ENCODE measurements at regions not wholly inside any gene's neighbourhood (a gene's known extent, or its start where the extent isn't known, plus 50 kb on each side); places are given as distances from the start of the nearest gene placed in this dataset.
"Not testable (repeated sequence)": the region's sequence is repeated elsewhere in the genome, so short reads cannot be mapped to it uniquely, and the experiment has no call there.

GRCh38 chr18:54662986-54663385, 71.9 kb downstream of the DYNAP start:
- Mint-ChIP-seq H3K27me3 (no peaks in the 10 kb centered on the region), H3K4me1 (ENCODE audit: low read depth) (no peaks in the 10 kb centered on the region), H3K36me3 (ENCODE audit: low read depth) (no peaks in the 10 kb centered on the region), H3K9me3 (peaks cover 10% of the 10 kb centered on the region), H3K27ac (no peak overlapping the region), H3K4me3 (no peak overlapping the region)
- intact Hi-C loops (cut with micrococcal nuclease) = no loop called here

GRCh38 chr18:54669701-54670100, 78.7 kb downstream of the DYNAP start:
- intact Hi-C loops (cut with micrococcal nuclease) = loop anchor here (5.0 kb wide), 1 partner anchor 1102 kb away; no protein-coding TSS in a partner anchor
- H3K9me3 Mint-ChIP-seq; H3K27ac Mint-ChIP-seq; H3K27me3 Mint-ChIP-seq; H3K4me3 Mint-ChIP-seq; H3K36me3 Mint-ChIP-seq (ENCODE audit: low read depth); H3K4me1 Mint-ChIP-seq (ENCODE audit: low read depth): not testable (repeated sequence)

DNA sequence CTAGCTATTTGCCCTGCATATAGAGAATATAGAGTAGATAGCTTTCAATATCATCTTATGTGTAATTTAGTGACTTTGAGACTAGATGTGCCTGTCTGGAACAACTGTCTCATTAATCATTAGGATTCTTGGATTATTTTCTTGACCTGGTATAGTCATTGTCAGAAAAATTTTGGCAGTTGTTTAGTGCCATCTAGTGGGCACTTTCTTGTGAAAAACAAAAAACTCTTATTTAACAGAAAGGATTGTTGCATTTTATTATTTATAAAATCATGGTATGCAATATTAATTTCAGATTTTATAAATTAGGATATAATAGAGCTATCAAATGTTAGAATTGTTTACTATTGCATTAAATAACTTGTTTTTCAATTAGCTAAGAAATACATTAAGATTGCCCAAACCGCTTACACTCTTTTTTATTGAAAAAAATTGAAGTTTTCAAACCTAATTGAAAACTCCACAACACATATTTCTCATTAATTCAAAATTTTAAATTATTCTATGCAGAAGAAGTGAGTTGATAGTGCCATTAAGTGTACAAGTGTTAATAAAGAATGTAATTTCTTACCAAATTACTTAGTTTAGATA, 80.3 kb downstream of the DYNAP start:
- Mint-ChIP-seq H3K4me3 (no peak overlapping the region), H3K9me3 (no peaks in the 10 kb centered on the region), H3K27me3 (no peaks in the 10 kb centered on the region), H3K27ac (no peak overlapping the region), H3K4me1 (ENCODE audit: low read depth) (no peaks in the 10 kb centered on the region), H3K36me3 (ENCODE audit: low read depth) (no peaks in the 10 kb centered on the region)
- intact Hi-C loops (cut with micrococcal nuclease) = loop anchor here (1.0 to 5.0 kb wide), 2 partner anchors 279 to 1104 kb away; no protein-coding TSS in a partner anchor

- Mint-ChIP-seq H3K9me3 (no peaks in the 10 kb centered on the region), H3K27me3 (no peaks in the 10 kb centered on the region), H3K4me3 (no peak overlapping the region), H3K36me3 (ENCODE audit: low read depth) (no peaks in the 10 kb centered on the region), H3K27ac (no peak overlapping the region), H3K4me1 (ENCODE audit: low read depth) (no peaks in the 10 kb centered on the region)
- intact Hi-C loops (cut with micrococcal nuclease) = loop anchor here (5.0 kb wide), 1 partner anchor 1105 kb away; no protein-coding TSS in a partner anchor
Observed at GRCh38 chr18:54672109-54672508, 81.1 kb downstream of the DYNAP start.

DNA sequence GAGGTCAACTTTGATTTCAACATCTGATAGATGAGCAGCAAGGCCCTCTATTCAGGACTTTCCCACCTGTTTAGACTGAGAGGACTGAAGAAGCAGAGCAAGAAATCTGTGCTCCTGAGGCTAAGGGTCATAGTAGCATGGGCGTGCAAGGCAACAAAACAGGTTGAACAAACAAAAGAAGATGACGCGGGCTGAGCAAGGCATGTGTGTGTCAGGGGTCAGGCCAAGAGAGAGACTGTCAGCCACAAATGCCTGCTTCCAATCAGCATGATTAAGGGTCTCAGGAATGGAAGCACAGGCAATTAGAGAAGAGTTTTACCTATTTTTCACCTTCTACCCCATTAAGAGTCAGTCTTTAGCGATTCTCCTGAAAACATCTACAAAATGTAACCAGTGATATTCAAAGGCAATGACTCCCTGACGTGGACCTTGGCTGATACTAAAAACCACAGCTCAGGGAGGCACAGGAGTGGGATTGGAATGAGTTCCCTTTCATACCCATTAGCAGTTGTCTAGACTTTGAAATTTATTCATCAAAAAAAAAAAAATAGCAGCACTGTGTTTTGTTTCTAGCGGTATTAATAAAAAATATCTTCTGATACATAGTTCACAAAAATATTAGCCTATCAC, 81.9 kb downstream of the DYNAP start:
- intact Hi-C loops (cut with micrococcal nuclease) = loop anchor here (5.0 kb wide), 1 partner anchor 1106 kb away; no protein-coding TSS in a partner anchor
- H3K9me3 Mint-ChIP-seq = no peaks in the 10 kb centered on the region
- no peaks in the 10 kb centered on the region for H3K4me1 Mint-ChIP-seq (ENCODE audit: low read depth)

DNA sequence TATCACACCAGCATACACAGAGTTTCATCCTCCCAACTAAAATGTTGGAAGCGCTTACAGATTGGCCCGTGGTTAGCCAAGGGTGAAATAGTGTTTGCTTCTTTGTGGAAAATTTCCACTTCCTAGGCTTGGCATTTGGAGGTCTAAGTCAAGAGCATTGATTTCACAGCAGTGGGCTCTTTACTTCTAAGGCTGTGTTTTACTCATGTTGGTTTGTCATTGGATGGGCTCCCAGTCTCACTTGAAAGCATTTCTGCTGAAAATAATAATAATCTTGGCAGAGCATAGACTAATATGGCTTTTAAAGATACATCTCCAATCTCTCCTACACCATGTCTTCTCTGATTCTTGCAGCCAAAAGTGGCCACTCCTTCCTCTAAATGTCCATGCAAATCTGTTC, 82.9 kb downstream of the DYNAP start:
- H3K4me1 Mint-ChIP-seq (ENCODE audit: low read depth) = no peaks in the 10 kb centered on the region
- intact Hi-C loops (cut with micrococcal nuclease) = loop anchor here (5.0 kb wide), 1 partner anchor 1107 kb away; no protein-coding TSS in a partner anchor
- no peaks in the 10 kb centered on the region for H3K36me3 Mint-ChIP-seq (ENCODE audit: low read depth)
- H3K27ac Mint-ChIP-seq = no peak overlapping the region
- no peaks in the 10 kb centered on the region for H3K9me3 Mint-ChIP-seq
- no peak overlapping the region for H3K4me3 Mint-ChIP-seq
- no peaks in the 10 kb centered on the region for H3K27me3 Mint-ChIP-seq

More for the DNA sequence above, 81.9 kb downstream of the DYNAP start:
- Mint-ChIP-seq H3K27me3 (no peaks in the 10 kb centered on the region), H3K27ac (no peak overlapping the region), H3K36me3 (ENCODE audit: low read depth) (no peaks in the 10 kb centered on the region), H3K4me3 (no peak overlapping the region)

DNA sequence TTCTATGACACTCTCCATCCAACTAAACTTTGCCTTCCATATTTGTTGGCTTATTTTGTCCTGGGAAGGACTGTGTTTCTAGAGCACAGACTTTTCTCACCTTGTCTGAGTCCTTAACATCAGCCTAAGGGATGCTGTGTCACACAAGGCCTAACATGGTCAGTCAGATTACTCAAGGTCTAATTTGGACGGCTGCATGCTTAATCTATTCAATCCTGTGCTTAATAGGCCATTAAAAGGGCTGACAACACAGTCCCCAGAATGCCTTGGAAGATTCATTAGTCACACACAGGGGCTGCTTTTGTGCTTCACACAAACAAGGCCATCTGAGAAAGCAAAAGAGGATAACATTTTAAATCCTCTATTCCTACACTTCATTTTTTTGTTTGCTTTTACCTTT, 84.0 kb downstream of the DYNAP start:
- no peaks in the 10 kb centered on the region for H3K9me3 Mint-ChIP-seq
- H3K4me1 Mint-ChIP-seq (ENCODE audit: low read depth) = no peaks in the 10 kb centered on the region
- H3K27ac Mint-ChIP-seq = no peak overlapping the region
- H3K36me3 Mint-ChIP-seq (ENCODE audit: low read depth) = no peaks in the 10 kb centered on the region
- intact Hi-C loops (cut with micrococcal nuclease) = no loop called here
- no peak overlapping the region for H3K4me3 Mint-ChIP-seq
- H3K27me3 Mint-ChIP-seq = no peaks in the 10 kb centered on the region

GRCh38 chr18:54679318-54680149, 88.5 kb downstream of the DYNAP start:
- no peaks in the 10 kb centered on the region for H3K9me3 Mint-ChIP-seq
- intact Hi-C loops (cut with micrococcal nuclease) = loop anchor here (2.0 kb wide), 1 partner anchor 303 kb away; no protein-coding TSS in a partner anchor
- peaks cover 3% of the 10 kb centered on the region for H3K27me3 Mint-ChIP-seq
- H3K4me1 Mint-ChIP-seq (ENCODE audit: low read depth) = no peaks in the 10 kb centered on the region
- no peaks in the 10 kb centered on the region for H3K36me3 Mint-ChIP-seq (ENCODE audit: low read depth)
- no peak overlapping the region for H3K27ac Mint-ChIP-seq
- no peak overlapping the region for H3K4me3 Mint-ChIP-seq

DNA sequence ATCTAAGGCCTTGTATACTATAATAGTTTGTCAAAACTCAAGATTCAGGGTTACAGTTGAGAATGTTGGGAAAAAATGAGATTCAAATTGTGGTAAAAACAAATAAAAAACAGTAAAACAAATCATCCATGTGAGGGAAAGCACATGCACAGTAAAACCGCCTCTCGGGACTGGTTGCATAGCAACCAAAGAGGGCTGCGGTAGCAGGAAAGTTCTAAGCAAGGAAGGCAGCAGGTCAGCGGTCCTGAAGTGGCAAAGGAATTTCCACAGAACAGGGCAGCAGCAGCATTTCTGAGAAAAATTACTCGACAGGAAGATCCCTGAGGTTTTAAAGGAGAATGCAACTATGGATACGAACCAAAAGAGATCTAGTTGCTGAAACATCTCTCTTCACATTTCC, 93.7 kb downstream of the DYNAP start:
- Mint-ChIP-seq H3K27ac (no peak overlapping the region), H3K9me3 (no peaks in the 10 kb centered on the region), H3K4me3 (no peak overlapping the region), H3K4me1 (ENCODE audit: low read depth) (no peaks in the 10 kb centered on the region), H3K27me3 (peaks cover 11% of the 10 kb centered on the region), H3K36me3 (ENCODE audit: low read depth) (no peaks in the 10 kb centered on the region)
- intact Hi-C loops (cut with micrococcal nuclease) = no loop called here

GRCh38 chr18:54689319-54689718, 98.3 kb downstream of the DYNAP start:
- no peaks in the 10 kb centered on the region for H3K4me1 Mint-ChIP-seq (ENCODE audit: low read depth)
- no peak overlapping the region for H3K27ac Mint-ChIP-seq
- H3K9me3 Mint-ChIP-seq = no peaks in the 10 kb centered on the region
- intact Hi-C loops (cut with micrococcal nuclease) = no loop called here
- H3K4me3 Mint-ChIP-seq = no peak overlapping the region
- H3K36me3 Mint-ChIP-seq (ENCODE audit: low read depth) = no peaks in the 10 kb centered on the region
- peaks cover 11% of the 10 kb centered on the region for H3K27me3 Mint-ChIP-seq

DNA sequence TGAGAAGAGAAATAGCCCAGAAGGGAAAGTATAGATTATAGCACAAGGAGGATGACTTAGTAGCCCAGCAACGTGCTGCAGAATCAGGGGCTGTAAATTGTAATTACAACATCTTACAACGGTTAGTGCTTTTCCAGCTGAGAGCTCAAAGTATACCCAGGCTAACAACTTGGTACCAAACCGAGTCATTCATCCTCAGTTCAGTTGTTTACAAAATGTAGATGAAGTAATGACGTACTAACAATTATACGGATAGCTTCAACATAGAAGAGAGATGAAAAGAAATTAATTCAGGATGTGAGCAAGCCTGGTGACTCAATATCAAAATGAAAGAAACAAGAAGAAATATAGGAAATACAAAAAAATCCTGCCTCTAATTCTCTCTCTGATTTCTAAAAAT, 99.2 kb downstream of the DYNAP start:
- H3K27me3 Mint-ChIP-seq = peaks cover 6% of the 10 kb centered on the region
- no peaks in the 10 kb centered on the region for H3K9me3 Mint-ChIP-seq
- H3K4me3 Mint-ChIP-seq = no peak overlapping the region
- intact Hi-C loops (cut with micrococcal nuclease) = no loop called here
- no peak overlapping the region for H3K27ac Mint-ChIP-seq
- H3K36me3 Mint-ChIP-seq (ENCODE audit: low read depth) = no peaks in the 10 kb centered on the region
- no peaks in the 10 kb centered on the region for H3K4me1 Mint-ChIP-seq (ENCODE audit: low read depth)

- Mint-ChIP-seq H3K27me3 (peaks cover 4% of the 10 kb centered on the region), H3K27ac (no peak overlapping the region), H3K36me3 (ENCODE audit: low read depth) (no peaks in the 10 kb centered on the region), H3K4me1 (ENCODE audit: low read depth) (no peaks in the 10 kb centered on the region), H3K4me3 (no peak overlapping the region), H3K9me3 (no peaks in the 10 kb centered on the region)
- intact Hi-C loops (cut with micrococcal nuclease) = no loop called here
Observed at GRCh38 chr18:54692463-54692862, 101.4 kb downstream of the DYNAP start.

- Mint-ChIP-seq H3K9me3 (no peaks in the 10 kb centered on the region), H3K36me3 (ENCODE audit: low read depth) (no peaks in the 10 kb centered on the region), H3K4me3 (no peak overlapping the region), H3K27ac (no peak overlapping the region), H3K4me1 (ENCODE audit: low read depth) (no peaks in the 10 kb centered on the region), H3K27me3 (no peaks in the 10 kb centered on the region)
- intact Hi-C loops (cut with micrococcal nuclease) = no loop called here
Observed at GRCh38 chr18:54696616-54697293, 105.7 kb downstream of the DYNAP start.

DNA sequence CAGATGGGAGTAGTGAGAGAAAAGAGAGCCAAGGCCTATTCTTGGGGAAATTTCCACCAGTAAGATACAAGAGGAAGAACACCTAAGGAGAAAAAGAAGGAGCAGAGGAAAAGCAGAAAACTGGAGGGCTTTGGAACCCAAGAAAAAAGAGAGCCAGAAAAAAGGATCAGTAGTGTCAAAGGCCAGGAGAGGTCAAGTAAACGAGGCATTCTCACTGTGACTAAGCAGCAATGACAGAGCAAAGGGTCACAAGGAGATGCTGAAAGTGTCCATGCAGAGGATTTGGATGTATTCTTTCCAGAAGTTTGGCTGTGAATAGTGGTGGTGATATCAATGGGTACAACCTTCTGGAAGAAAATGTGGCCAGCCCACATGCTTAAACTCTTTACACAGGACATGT, 109.5 kb downstream of the DYNAP start:
- Mint-ChIP-seq H3K4me1 (ENCODE audit: low read depth) (no peaks in the 10 kb centered on the region), H3K36me3 (ENCODE audit: low read depth) (no peaks in the 10 kb centered on the region), H3K27me3 (peaks cover 1% of the 10 kb centered on the region), H3K9me3 (no peaks in the 10 kb centered on the region), H3K27ac (no peak overlapping the region), H3K4me3 (no peak overlapping the region)
- intact Hi-C loops (cut with micrococcal nuclease) = no loop called here
